IPS DF 4.7 (cell line): ENCODE measurements at regions not wholly inside any gene's neighbourhood (a gene's known extent, or its start where the extent isn't known, plus 50 kb on each side); places are given as distances from the start of the nearest gene placed in this dataset.
A peak's percentile ranks its signal among the peaks of the same experiment; 100 is the strongest.
"Not testable (repeated sequence)": the region's sequence is repeated elsewhere in the genome, so short reads cannot be mapped to it uniquely, and the experiment has no call there.

Experiments used
- DNase-seq: peaks from one replicate; pipeline ENCODE4 v3.0.0-alpha.2; 2013; ENCODE audit warnings: low spot score; ENCODE audit errors: extremely low read depth

- no peak for DNase-seq
Measured at GRCh38 chr11:39809833-39810232, 1649.6 kb downstream of the LRRC4C start.

- no peak for DNase-seq
Measured at GRCh38 chr11:39807904-39808303, 1651.5 kb downstream of the LRRC4C start.

GRCh38 chr11:39806652-39807051 lies 1652.8 kb downstream of the LRRC4C start:
- DNase-seq = peak; percentile 9

- no peak for DNase-seq
Measured at GRCh38 chr11:39804271-39804670, 1655.2 kb downstream of the LRRC4C start.

- DNase-seq = no peak
Measured at GRCh38 chr11:39786682-39787081, 1672.8 kb downstream of the LRRC4C start.

- no peak for DNase-seq
Measured at GRCh38 chr11:39786281-39786680, 1673.2 kb downstream of the LRRC4C start.

- no peak for DNase-seq
Measured at GRCh38 chr11:39784873-39785272, 1674.6 kb downstream of the LRRC4C start.

GRCh38 chr11:39780131-39780530 lies 1679.3 kb downstream of the LRRC4C start:
- no peak for DNase-seq

GRCh38 chr11:39777035-39777434 lies 1682.4 kb downstream of the LRRC4C start:
- DNase-seq = no peak

GRCh38 chr11:39772525-39773137 lies 1686.8 kb downstream of the LRRC4C start:
- no peak for DNase-seq

- no peak for DNase-seq
Measured at GRCh38 chr11:39768214-39768613, 1691.2 kb downstream of the LRRC4C start.

- DNase-seq = no peak
Measured at GRCh38 chr11:39745401-39745800, 1714.1 kb downstream of the LRRC4C start.

- DNase-seq = no peak
Measured at GRCh38 chr11:39741066-39741465, 1718.4 kb downstream of the LRRC4C start.

GRCh38 chr11:39736351-39736750 lies 1723.1 kb downstream of the LRRC4C start:
- not testable (repeated sequence) for DNase-seq

GRCh38 chr11:39732001-39732400 lies 1727.5 kb downstream of the LRRC4C start:
- no peak for DNase-seq

GRCh38 chr11:39725081-39725480 lies 1734.4 kb downstream of the LRRC4C start:
- DNase-seq = no peak

GRCh38 chr11:39724404-39724803 lies 1735.0 kb downstream of the LRRC4C start:
- DNase-seq = no peak

- DNase-seq = no peak
Measured at GRCh38 chr11:39712581-39712980, 1746.9 kb downstream of the LRRC4C start.

- no peak for DNase-seq
Measured at GRCh38 chr11:39690856-39691255, 1768.6 kb downstream of the LRRC4C start.

GRCh38 chr11:39683951-39684554 lies 1775.4 kb downstream of the LRRC4C start:
- no peak for DNase-seq

- DNase-seq = no peak
Measured at GRCh38 chr11:39683288-39683950, 1776.0 kb downstream of the LRRC4C start.

- DNase-seq = no peak
Measured at GRCh38 chr11:39681428-39681827, 1778.0 kb downstream of the LRRC4C start.

- no peak for DNase-seq
Measured at GRCh38 chr11:39678996-39679395, 1780.5 kb downstream of the LRRC4C start.
